DOHH2 (cell line): ENCODE measurements at regions not wholly inside any gene's neighbourhood (a gene's known extent, or its start where the extent isn't known, plus 50 kb on each side); places are given as distances from the start of the nearest gene placed in this dataset.

ENCODE experiments used
- H3F3A ChIP-seq: fragments of 200-600 bp; sonication (generic), shearing (Covaris generic); 2 replicates; pipeline ENCODE4 v1.6.0; 2016; ENCODE audit warnings: antibody characterized with exemption, mild to moderate bottlenecking; ENCODE audit not compliant: control insufficient read depth, insufficient read depth
- H3K27ac ChIP-seq: fragments of 200-600 bp; sonication (generic); 2 replicates; pipeline ENCODE4 v1.5.1; 2014; ENCODE audit warnings: low read depth, mild to moderate bottlenecking, low read length, moderate library complexity
- H3K27me3 ChIP-seq: fragments of 200-600 bp; sonication (generic); 2 replicates; pipeline ENCODE4 v1.6.1; 2014; ENCODE audit warnings: mild to moderate bottlenecking, low read length, mixed read lengths; ENCODE audit not compliant: control insufficient read depth
- H3K36me3 ChIP-seq: fragments of 200-600 bp; sonication (generic); 2 replicates; pipeline ENCODE4 v1.6.1; 2014; ENCODE audit warnings: mild to moderate bottlenecking, low read length, moderate library complexity, mixed read lengths; ENCODE audit not compliant: control insufficient read depth
- H3K4me1 ChIP-seq: fragments of 200-600 bp; sonication (generic); 2 replicates; pipeline ENCODE4 v1.6.1; 2014; ENCODE audit warnings: mild to moderate bottlenecking, low read length, mixed read lengths; ENCODE audit not compliant: control insufficient read depth
- H3K4me2 ChIP-seq: fragments of 200-600 bp; sonication (generic); 2 replicates; pipeline ENCODE4 v1.6.0; 2014; ENCODE audit warnings: mild to moderate bottlenecking, low read length, moderate library complexity
- H3K4me3 ChIP-seq: fragments of 200-600 bp; sonication (generic); 2 replicates; pipeline ENCODE4 v1.5.1; 2014; ENCODE audit warnings: mild to moderate bottlenecking, low read length, mixed read lengths
- H3K79me2 ChIP-seq: fragments of 200-600 bp; sonication (generic); 2 replicates; pipeline ENCODE4 v1.6.1; 2014; ENCODE audit warnings: mild to moderate bottlenecking, low read length, mixed read lengths; ENCODE audit not compliant: control insufficient read depth
- H3K9me2 ChIP-seq: fragments of 200-600 bp; sonication (generic); replicated peaks from 2 replicates; pipeline ENCODE4 v1.6.1; 2014; ENCODE audit warnings: mild to moderate bottlenecking, low read length, mixed read lengths; ENCODE audit not compliant: control insufficient read depth
- H3K9me3 ChIP-seq: fragments of 200-600 bp; sonication (generic); 2 replicates; pipeline ENCODE4 v1.6.1; 2014; ENCODE audit warnings: antibody characterized with exemption, low read length, mixed read lengths; ENCODE audit not compliant: control insufficient read depth, insufficient read depth
- H4K20me1 ChIP-seq: fragments of 200-600 bp; sonication (generic); 2 replicates; pipeline ENCODE4 v1.6.0; 2014; ENCODE audit warnings: low read depth, mild to moderate bottlenecking, antibody characterized with exemption, low read length, moderate library complexity; ENCODE audit not compliant: control insufficient read depth, insufficient read depth
- CTCF ChIP-seq: fragments of 200-600 bp; sonication (generic); IDR thresholded peaks from one replicate; pipeline ENCODE4 v1.5.1; 2014; ENCODE audit warnings: antibody characterized with exemption, mild to moderate bottlenecking, low read depth, low read length; ENCODE audit not compliant: poor library complexity, severe bottlenecking
- EZH2phosphoT487 ChIP-seq: fragments of 200-600 bp; sonication (generic); IDR thresholded peaks from 2 replicates; pipeline ENCODE4 v1.6.1; 2017; ENCODE audit warnings: borderline replicate concordance, mild to moderate bottlenecking, antibody characterized with exemption, low read length, moderate library complexity, mixed read lengths

GRCh38 chr5:157986431-157986990 lies 127.6 kb upstream of the CLINT1 start:
- no peaks in the 10 kb centered on the region for H3K27me3 ChIP-seq
- TF ChIP-seq EZH2phosphoT487 (no peak), CTCF (no peak)
- H3K9me3 ChIP-seq, result no peaks in the 10 kb centered on the region
- H3K4me1 ChIP-seq, result no peaks in the 10 kb centered on the region
- H3K79me2 ChIP-seq, result no peaks in the 10 kb centered on the region
- H3K36me3 ChIP-seq, result no peaks in the 10 kb centered on the region
- no peak overlapping the region for H3K4me2 ChIP-seq
- H3K4me3 ChIP-seq, result no peak overlapping the region
- H3K9me2 ChIP-seq, result no peaks in the 10 kb centered on the region
- no peaks in the 10 kb centered on the region for H4K20me1 ChIP-seq
- H3F3A ChIP-seq, result no peaks in the 10 kb centered on the region
- no peak overlapping the region for H3K27ac ChIP-seq

GRCh38 chr5:157984611-157985010 lies 125.7 kb upstream of the CLINT1 start:
- Histone ChIP-seq H3F3A (no peaks in the 10 kb centered on the region), H3K27ac (no peak overlapping the region), H3K9me2 (no peaks in the 10 kb centered on the region), H3K4me2 (no peak overlapping the region), H3K4me3 (no peak overlapping the region), H3K27me3 (no peaks in the 10 kb centered on the region), H3K9me3 (no peaks in the 10 kb centered on the region), H3K4me1 (no peaks in the 10 kb centered on the region), H3K79me2 (no peaks in the 10 kb centered on the region), H4K20me1 (no peaks in the 10 kb centered on the region), H3K36me3 (no peaks in the 10 kb centered on the region)
- TF ChIP-seq CTCF (no peak), EZH2phosphoT487 (no peak)

- H4K20me1 ChIP-seq, result no peaks in the 10 kb centered on the region
- no peaks in the 10 kb centered on the region for H3K4me1 ChIP-seq
- H3K36me3 ChIP-seq, result no peaks in the 10 kb centered on the region
- no peaks in the 10 kb centered on the region for H3F3A ChIP-seq
- H3K27me3 ChIP-seq, result no peaks in the 10 kb centered on the region
- no peaks in the 10 kb centered on the region for H3K9me2 ChIP-seq
- H3K27ac ChIP-seq, result no peak overlapping the region
- H3K9me3 ChIP-seq, result no peaks in the 10 kb centered on the region
- no peak overlapping the region for H3K4me2 ChIP-seq
- TF ChIP-seq CTCF, result no peak
- TF ChIP-seq EZH2phosphoT487, result no peak
- H3K79me2 ChIP-seq, result no peaks in the 10 kb centered on the region
- H3K4me3 ChIP-seq, result no peak overlapping the region
These were observed 125.1 kb upstream of the CLINT1 start for GRCh38 chr5:157983906-157984551.
